Transverse colon (tissue), 4 donors: ENCODE measurements at regions not wholly inside any gene's neighbourhood (a gene's known extent, or its start where the extent isn't known, plus 50 kb on each side); places are given as distances from the start of the nearest gene placed in this dataset.

Experiments
- DNase-seq: peaks from one replicate; pipeline ENCODE4 v3.0.0-alpha.2; 2019
- H3K27ac ChIP-seq, 4 donors: fragments of 200-600 bp; sonication (generic); 2 replicates each; pipeline ENCODE4 v1.5.1; 2016 to 2018; ENCODE audit warnings: inconsistent platforms in 4 of 4
- H3K27me3 ChIP-seq: fragments of 200-600 bp; sonication (generic); 2 replicates; pipeline ENCODE4 v1.5.1; 2017; ENCODE audit warnings: inconsistent platforms
- H3K36me3 ChIP-seq, 4 donors: fragments of 200-600 bp; sonication (generic); 2 replicates each; pipeline ENCODE4 v1.5.1; 2017 to 2019; ENCODE audit warnings: inconsistent platforms in 4 of 4
- H3K4me1 ChIP-seq, 4 donors: fragments of 200-600 bp; sonication (generic); 2 replicates each; pipeline ENCODE4 v1.5.1; 2017 to 2020; ENCODE audit warnings: inconsistent platforms in 4 of 4
- H3K4me3 ChIP-seq, 4 donors: fragments of 200-600 bp; sonication (generic); 1 replicate in 1 of 4; 2 replicates in 3 of 4; pipeline versions ENCODE4 v1.5.1 to v1.6.1; 2017 to 2019; ENCODE audit warnings: inconsistent platforms in 4 of 4
- H3K9me3 ChIP-seq, 2 donors: fragments of 200-600 bp; sonication (generic); 2 replicates each; pipeline ENCODE4 v1.5.1; 2017 to 2019; ENCODE audit warnings: inconsistent platforms in 2 of 2
- EP300 ChIP-seq: sonication (generic); formaldehyde crosslinking; IDR thresholded peaks from one replicate; pipeline ENCODE4 v1.6.1; 2017; ENCODE audit warnings: antibody characterized with exemption, low read depth
- POLR2A ChIP-seq: fragments of 450-650 bp; IDR thresholded peaks from one replicate; pipeline ENCODE4 v1.6.1; 2016; ENCODE audit warnings: antibody characterized with exemption, mild to moderate bottlenecking, moderate library complexity
- POLR2AphosphoS5 ChIP-seq, 3 donors: sonication (generic); formaldehyde crosslinking; IDR thresholded peaks; one replicate each; pipeline ENCODE4 v1.6.1; 2016; ENCODE audit warnings: antibody characterized with exemption in 3 of 3
- WGBS, 2 donors: methylation state at CpG; one replicate each; pipeline ENCODE4 v1.1.5; 2018; ENCODE audit warnings: low coverage in 1 of 2; 5-methylcytosine and 5-hydroxymethylcytosine counted together
- in situ Hi-C, 4 donors: fragments of 200-750 bp; cut with MboI; loops; one replicate each; pipeline versions ENCODE4 v1.15.0 to v1.15.1; 2017; ENCODE audit warnings: low sequenced_read_pairs in 3 of 4, low pct_ligation_motif_present in 1 of 4, low pct_unique_long_range_greater_than_20kb in 1 of 4
- intact Hi-C: fragments of 100-400 bp; cut with DNase I; formaldehyde crosslinking; loops from one replicate; pipeline ENCODE4 v1.15.1; 2023; ENCODE audit warnings: low total_unique reads
- TF ChIP-seq, protein P1 (sequence below), 5 experiments: fragments of 200-600 bp in 3 of 5; fragments of 450-650 bp in 2 of 5; sonication (generic) in 3 of 5; IDR thresholded peaks; 1 replicate in 2 of 5; 2 replicates in 3 of 5; pipeline ENCODE4 v1.5.1; 2016 to 2017; ENCODE audit warnings: antibody characterized with exemption in 5 of 5, inconsistent platforms in 3 of 5, mild to moderate bottlenecking in 2 of 5, moderate library complexity in 1 of 5

- in situ Hi-C loops: no loop called here
Measured at GRCh38 chr10:90975096-90975495, 54.2 kb upstream of the ANKRD1 start.

DNA sequence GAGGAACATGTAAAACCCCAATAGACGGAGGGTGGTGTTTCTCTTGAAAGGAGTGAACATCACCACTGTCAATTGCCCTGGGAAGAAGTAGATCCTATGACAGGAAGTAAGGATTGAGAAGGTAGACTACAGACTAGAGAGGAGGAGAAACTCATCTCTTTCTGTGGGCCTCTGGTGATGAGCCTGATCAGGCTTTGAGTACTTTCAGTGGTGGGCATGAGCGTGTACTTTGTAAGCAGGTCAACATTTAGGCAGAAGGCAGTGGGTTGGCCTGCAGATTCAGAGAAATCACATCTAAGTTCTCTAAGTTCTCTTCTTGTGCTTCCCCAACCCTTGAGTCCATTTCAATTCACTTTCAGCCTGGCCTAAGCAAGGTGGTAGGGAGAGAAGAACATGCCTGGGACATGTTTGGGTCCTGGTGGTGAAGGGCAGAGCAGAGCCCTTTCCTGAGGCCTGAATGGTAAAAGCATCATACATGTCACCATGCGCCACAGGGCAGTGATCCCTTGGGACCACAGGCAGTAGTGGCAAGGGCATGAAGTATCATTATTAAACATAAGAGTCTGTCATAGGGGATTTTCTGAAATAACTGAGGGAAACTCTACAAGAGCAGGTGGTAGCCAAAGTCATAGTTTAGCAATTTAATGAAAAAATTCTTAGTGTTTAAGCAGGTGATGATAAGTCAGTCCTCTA, 56.4 kb upstream of the ANKRD1 start:
- no peak overlapping the region for H3K27ac ChIP-seq
- no peaks in the 10 kb centered on the region for H3K27me3 ChIP-seq
- 88 to 89% methylated on average over 3 of the region's 3 CpGs for WGBS, 2 donors
- TF ChIP-seq POLR2A (no peak), EP300 (no peak), POLR2AphosphoS5 (IDR thresholded peaks at IDR 0.05) (no peak)
- TF ChIP-seq, protein P1, sequence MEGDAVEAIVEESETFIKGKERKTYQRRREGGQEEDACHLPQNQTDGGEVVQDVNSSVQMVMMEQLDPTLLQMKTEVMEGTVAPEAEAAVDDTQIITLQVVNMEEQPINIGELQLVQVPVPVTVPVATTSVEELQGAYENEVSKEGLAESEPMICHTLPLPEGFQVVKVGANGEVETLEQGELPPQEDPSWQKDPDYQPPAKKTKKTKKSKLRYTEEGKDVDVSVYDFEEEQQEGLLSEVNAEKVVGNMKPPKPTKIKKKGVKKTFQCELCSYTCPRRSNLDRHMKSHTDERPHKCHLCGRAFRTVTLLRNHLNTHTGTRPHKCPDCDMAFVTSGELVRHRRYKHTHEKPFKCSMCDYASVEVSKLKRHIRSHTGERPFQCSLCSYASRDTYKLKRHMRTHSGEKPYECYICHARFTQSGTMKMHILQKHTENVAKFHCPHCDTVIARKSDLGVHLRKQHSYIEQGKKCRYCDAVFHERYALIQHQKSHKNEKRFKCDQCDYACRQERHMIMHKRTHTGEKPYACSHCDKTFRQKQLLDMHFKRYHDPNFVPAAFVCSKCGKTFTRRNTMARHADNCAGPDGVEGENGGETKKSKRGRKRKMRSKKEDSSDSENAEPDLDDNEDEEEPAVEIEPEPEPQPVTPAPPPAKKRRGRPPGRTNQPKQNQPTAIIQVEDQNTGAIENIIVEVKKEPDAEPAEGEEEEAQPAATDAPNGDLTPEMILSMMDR (IDR thresholded peaks at IDR 0.05): no peak
- no peaks in the 10 kb centered on the region for H3K4me1 ChIP-seq
- in situ Hi-C loops: no loop called here
- no peaks in the 10 kb centered on the region for H3K9me3 ChIP-seq
- DNase-seq: no peak
- H3K4me3 ChIP-seq: no peak overlapping the region
- no peaks in the 10 kb centered on the region for H3K36me3 ChIP-seq
- intact Hi-C loops: no loop called here

More at GRCh38 chr10:90975096-90975495, 54.2 kb upstream of the ANKRD1 start:
- TF ChIP-seq, protein P1 (IDR thresholded peaks at IDR 0.05): no peak
- TF ChIP-seq POLR2AphosphoS5 (IDR thresholded peaks at IDR 0.05) (no peak), EP300 (no peak), POLR2A (no peak)
- H3K36me3 ChIP-seq: no peaks in the 10 kb centered on the region
- H3K9me3 ChIP-seq: no peaks in the 10 kb centered on the region
- DNase-seq: no peak
- 63% methylated on average over 1 of the region's 1 CpG; no CpG with 5 or more reads in 1 of the 2 donors for WGBS, 2 donors
- no peak overlapping the region for H3K27ac ChIP-seq
- H3K4me3 ChIP-seq: no peak overlapping the region
- intact Hi-C loops: no loop called here
- no peaks in the 10 kb centered on the region for H3K4me1 ChIP-seq
- no peaks in the 10 kb centered on the region for H3K27me3 ChIP-seq

GRCh38 chr10:90977855-90978486, 57.1 kb upstream of the ANKRD1 start:
- Histone ChIP-seq H3K27me3 (no peaks in the 10 kb centered on the region), H3K27ac (no peak overlapping the region), H3K36me3 (no peaks in the 10 kb centered on the region), H3K4me1 (no peaks in the 10 kb centered on the region), H3K4me3 (no peak overlapping the region), H3K9me3 (no peaks in the 10 kb centered on the region)
- TF ChIP-seq POLR2AphosphoS5 (IDR thresholded peaks at IDR 0.05) (no peak), EP300 (no peak), POLR2A (no peak)
- TF ChIP-seq, protein P1 (IDR thresholded peaks at IDR 0.05): no peak
- in situ Hi-C loops (no loop called here), intact Hi-C loops (no loop called here)
- no peak for DNase-seq
- 65 to 73% methylated on average over 3 of the region's 3 CpGs for WGBS, 2 donors

- H3K4me3 ChIP-seq: no peak overlapping the region
- no peaks in the 10 kb centered on the region for H3K9me3 ChIP-seq
- DNase-seq: no peak
- H3K27me3 ChIP-seq: no peaks in the 10 kb centered on the region
- in situ Hi-C loops (no loop called here), intact Hi-C loops (no loop called here)
- H3K27ac ChIP-seq: no peak overlapping the region
- WGBS, 2 donors: 85 to 86% methylated on average over 8 to 10 of the region's 10 CpGs
- H3K36me3 ChIP-seq: no peaks in the 10 kb centered on the region
- no peaks in the 10 kb centered on the region for H3K4me1 ChIP-seq
- TF ChIP-seq, protein P1 (IDR thresholded peaks at IDR 0.05): no peak
- no peak for TF ChIP-seq POLR2A
- no peak for TF ChIP-seq POLR2AphosphoS5 (IDR thresholded peaks at IDR 0.05)
- no peak for TF ChIP-seq EP300
Measured at GRCh38 chr10:90982406-90983008, 61.6 kb upstream of the ANKRD1 start.
